ENCODE measurements at regions not wholly inside any gene's neighbourhood (a gene's known extent, or its start where the extent isn't known, plus 50 kb on each side); places are given as distances from the start of the nearest gene placed in this dataset.

- H3K27ac ChIP-seq: no peak overlapping the region
- H3K4me3 ChIP-seq: no peak overlapping the region
- H3K27me3 ChIP-seq (replicated peaks in 1 of 7): peaks cover 0 to 6% (median 0%) of the 10 kb centered on the region in 7 donors
- TF ChIP-seq, protein P1, sequence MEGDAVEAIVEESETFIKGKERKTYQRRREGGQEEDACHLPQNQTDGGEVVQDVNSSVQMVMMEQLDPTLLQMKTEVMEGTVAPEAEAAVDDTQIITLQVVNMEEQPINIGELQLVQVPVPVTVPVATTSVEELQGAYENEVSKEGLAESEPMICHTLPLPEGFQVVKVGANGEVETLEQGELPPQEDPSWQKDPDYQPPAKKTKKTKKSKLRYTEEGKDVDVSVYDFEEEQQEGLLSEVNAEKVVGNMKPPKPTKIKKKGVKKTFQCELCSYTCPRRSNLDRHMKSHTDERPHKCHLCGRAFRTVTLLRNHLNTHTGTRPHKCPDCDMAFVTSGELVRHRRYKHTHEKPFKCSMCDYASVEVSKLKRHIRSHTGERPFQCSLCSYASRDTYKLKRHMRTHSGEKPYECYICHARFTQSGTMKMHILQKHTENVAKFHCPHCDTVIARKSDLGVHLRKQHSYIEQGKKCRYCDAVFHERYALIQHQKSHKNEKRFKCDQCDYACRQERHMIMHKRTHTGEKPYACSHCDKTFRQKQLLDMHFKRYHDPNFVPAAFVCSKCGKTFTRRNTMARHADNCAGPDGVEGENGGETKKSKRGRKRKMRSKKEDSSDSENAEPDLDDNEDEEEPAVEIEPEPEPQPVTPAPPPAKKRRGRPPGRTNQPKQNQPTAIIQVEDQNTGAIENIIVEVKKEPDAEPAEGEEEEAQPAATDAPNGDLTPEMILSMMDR (IDR thresholded peaks at IDR 0.05 in 8 of 11, conservative IDR thresholded peaks at IDR 0.05 in 3 of 11): no peak
- TF ChIP-seq POLR2AphosphoS5 (IDR thresholded peaks at IDR 0.05) (no peak), POLR2A (IDR thresholded peaks at IDR 0.05) (no peak)
- H3K4me1 ChIP-seq: no peaks in the 10 kb centered on the region
- no peaks in the 10 kb centered on the region for H3K36me3 ChIP-seq
- WGBS, 5 donors: 51 to 76% (median 58%) methylated on average over 1 of the region's 1 CpG
- intact Hi-C loops (cut with DNase I; ENCODE audit: low total_unique reads): no loop called here
- no peak for DNase-seq
- peaks cover 0 to 19% (median 12%) of the 10 kb centered on the region in 8 donors for H3K9me3 ChIP-seq
These were observed 144.9 kb upstream of the SIX2 start for GRCh38 chr2:45154144-45154543.

DNA sequence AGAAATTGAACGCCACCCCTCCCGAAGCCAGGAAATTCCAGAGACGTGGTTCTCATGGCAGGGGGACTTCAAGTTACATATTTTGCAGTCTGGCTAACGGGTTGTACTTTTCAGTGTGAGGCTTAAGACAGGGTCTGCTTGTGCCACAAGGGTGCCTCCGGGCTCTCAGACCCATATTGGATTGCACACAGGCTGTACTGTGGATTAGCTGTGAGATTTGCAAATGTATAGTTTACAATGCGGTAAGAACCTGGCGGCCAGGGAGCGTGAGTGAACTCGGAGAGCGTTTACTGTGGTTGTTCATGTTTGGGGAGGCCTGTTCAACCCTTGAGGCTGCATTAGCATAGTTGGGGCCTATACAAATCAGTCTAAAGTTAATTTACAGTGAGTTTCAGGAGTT is 143.9 kb upstream of the SIX2 start:
- intact Hi-C loops (cut with DNase I; ENCODE audit: low total_unique reads): no loop called here
- Histone ChIP-seq H3K4me3 (no peak overlapping the region), H3K4me1 (no peaks in the 10 kb centered on the region), H3K36me3 (no peaks in the 10 kb centered on the region), H3K27ac (no peak overlapping the region), H3K9me3 (peaks cover 0 to 19% (median 12%) of the 10 kb centered on the region in 8 donors), H3K27me3 (replicated peaks in 1 of 7) (peaks cover 0 to 6% (median 0%) of the 10 kb centered on the region in 7 donors)
- TF ChIP-seq POLR2A (IDR thresholded peaks at IDR 0.05): no peak
- TF ChIP-seq, protein P1 (IDR thresholded peaks at IDR 0.05 in 8 of 11, conservative IDR thresholded peaks at IDR 0.05 in 3 of 11): no peak
- TF ChIP-seq POLR2AphosphoS5 (IDR thresholded peaks at IDR 0.05): no peak
- 88 to 96% (median 91%) methylated on average over 10 of the region's 10 CpGs for WGBS, 5 donors
- no peak for DNase-seq

GRCh38 chr2:45152691-45153090 is 143.4 kb upstream of the SIX2 start:
- TF ChIP-seq POLR2AphosphoS5 (IDR thresholded peaks at IDR 0.05): no peak
- TF ChIP-seq POLR2A (IDR thresholded peaks at IDR 0.05): no peak
- TF ChIP-seq, protein P1 (IDR thresholded peaks at IDR 0.05 in 8 of 11, conservative IDR thresholded peaks at IDR 0.05 in 3 of 11): no peak
- Histone ChIP-seq H3K4me3 (no peak overlapping the region), H3K27me3 (replicated peaks in 1 of 7) (peaks cover 0 to 6% (median 0%) of the 10 kb centered on the region in 7 donors), H3K27ac (no peak overlapping the region), H3K36me3 (no peaks in the 10 kb centered on the region), H3K4me1 (no peaks in the 10 kb centered on the region), H3K9me3 (peaks cover 0 to 19% (median 12%) of the 10 kb centered on the region in 8 donors)
- 77 to 90% (median 84%) methylated on average over 9 of the region's 9 CpGs for WGBS, 5 donors
- no peak for DNase-seq
- intact Hi-C loops (cut with DNase I; ENCODE audit: low total_unique reads): no loop called here

DNA sequence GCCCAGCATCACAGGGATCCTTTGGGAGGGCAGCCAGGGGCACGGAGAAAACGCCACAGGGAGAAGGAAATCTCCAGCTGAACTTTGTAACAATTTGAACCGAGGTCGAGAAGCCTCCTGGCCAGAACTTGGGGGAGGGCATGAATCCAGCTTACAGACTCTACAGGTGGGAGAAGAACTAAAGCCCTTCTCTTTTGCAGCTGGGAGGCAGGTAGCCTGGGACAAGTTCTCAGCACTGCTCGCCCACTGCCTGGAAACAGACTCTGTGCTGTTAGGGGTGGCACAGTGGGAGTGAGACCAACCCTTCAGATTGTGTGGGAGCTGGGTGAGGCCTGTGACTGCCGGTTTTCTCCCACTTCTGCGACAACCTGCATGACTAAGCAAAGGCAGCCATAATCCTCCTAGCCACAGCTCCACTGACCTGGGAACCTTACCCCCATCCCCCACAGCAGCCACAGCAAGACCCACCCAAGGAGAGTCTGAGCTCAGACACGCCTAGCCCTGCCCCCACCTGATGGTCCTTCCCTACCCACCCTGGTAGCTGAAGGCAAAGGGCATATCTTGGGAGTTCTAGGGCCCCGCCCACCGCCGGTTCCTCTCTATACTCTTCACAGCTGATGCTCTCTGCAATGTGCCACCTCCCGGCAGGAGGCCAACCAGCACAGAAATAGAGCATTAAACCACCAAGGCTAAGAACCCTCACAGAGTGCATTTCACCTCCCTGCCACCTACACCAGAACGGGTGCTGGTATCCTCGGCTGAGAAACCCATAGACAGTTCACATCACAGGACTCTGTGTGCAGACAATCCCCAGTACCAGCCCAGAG is 136.0 kb upstream of the SIX2 start:
- Histone ChIP-seq H3K9me3 (peaks cover 0 to 5% (median under 1%) of the 10 kb centered on the region in 8 donors), H3K36me3 (no peaks in the 10 kb centered on the region), H3K27me3 (replicated peaks in 1 of 7) (peaks cover 0 to 48% (median 0%) of the 10 kb centered on the region in 7 donors), H3K4me1 (no peaks in the 10 kb centered on the region), H3K4me3 (no peak overlapping the region), H3K27ac (no peak overlapping the region)
- WGBS, 5 donors: 71 to 82% (median 80%) methylated on average over 14 of the region's 14 CpGs
- intact Hi-C loops (cut with DNase I; ENCODE audit: low total_unique reads): no loop called here
- no peak for DNase-seq
- TF ChIP-seq POLR2A (IDR thresholded peaks at IDR 0.05) (no peak), POLR2AphosphoS5 (IDR thresholded peaks at IDR 0.05) (no peak)
- TF ChIP-seq, protein P1 (IDR thresholded peaks at IDR 0.05 in 8 of 11, conservative IDR thresholded peaks at IDR 0.05 in 3 of 11): no peak

All from spleen (tissue), 11 donors.